Mesothelial cell of epicardium (in vitro differentiated cells): ENCODE measurements at regions not wholly inside any gene's neighbourhood (a gene's known extent, or its start where the extent isn't known, plus 50 kb on each side); places are given as distances from the start of the nearest gene placed in this dataset.

Experiments used
- DNase-seq, 2 experiments: peaks; one replicate each; pipeline ENCODE4 v3.0.0; 2021; ENCODE audit warnings: low spot score in 2 of 2; ENCODE audit not compliant: unreplicated experiment in 2 of 2
- H3K27ac Mint-ChIP-seq: 2 replicates; pipeline ENCODE4 v1.8.0; 2021; ENCODE audit warnings: mixed read lengths
- H3K27me3 Mint-ChIP-seq: 2 replicates; pipeline ENCODE4 v1.8.0; 2021; ENCODE audit warnings: low read depth, mixed read lengths
- H3K36me3 Mint-ChIP-seq: 2 replicates; pipeline ENCODE4 v1.8.0; 2021; ENCODE audit warnings: mixed read lengths
- H3K4me1 Mint-ChIP-seq: 2 replicates; pipeline ENCODE4 v1.8.0; 2021; ENCODE audit warnings: mixed read lengths
- H3K4me3 Mint-ChIP-seq: 2 replicates; pipeline ENCODE4 v1.8.0; 2021; ENCODE audit warnings: mild to moderate bottlenecking, moderate library complexity, mixed read lengths
- H3K9me3 Mint-ChIP-seq: 2 replicates; pipeline ENCODE4 v1.8.0; 2021; ENCODE audit warnings: mixed read lengths
- CTCF ChIP-seq: fragments of 200-600 bp; sonication (generic); IDR thresholded peaks from one replicate; pipeline ENCODE4 v1.5.0; 2021; ENCODE audit warnings: antibody characterized with exemption; ENCODE audit not compliant: unreplicated experiment

GRCh38 chr20:60252866-60253265 is 294.6 kb downstream of the CDH26 start:
- Mint-ChIP-seq H3K27ac (no peak overlapping the region), H3K27me3 (peaks cover 70% of the 10 kb centered on the region), H3K9me3 (no peaks in the 10 kb centered on the region), H3K4me1 (no peaks in the 10 kb centered on the region), H3K36me3 (no peaks in the 10 kb centered on the region), H3K4me3 (no peak overlapping the region)
- no peak for DNase-seq
- TF ChIP-seq CTCF = no peak

GRCh38 chr20:60253471-60253870 is 295.2 kb downstream of the CDH26 start:
- no peaks in the 10 kb centered on the region for H3K36me3 Mint-ChIP-seq
- DNase-seq = no peak
- no peaks in the 10 kb centered on the region for H3K4me1 Mint-ChIP-seq
- H3K9me3 Mint-ChIP-seq = no peaks in the 10 kb centered on the region
- H3K4me3 Mint-ChIP-seq = no peak overlapping the region
- H3K27ac Mint-ChIP-seq = no peak overlapping the region
- peaks cover 72% of the 10 kb centered on the region for H3K27me3 Mint-ChIP-seq
- TF ChIP-seq CTCF = no peak

- no peak for DNase-seq
- Mint-ChIP-seq H3K27me3 (peaks cover 73% of the 10 kb centered on the region), H3K36me3 (no peaks in the 10 kb centered on the region), H3K4me1 (no peaks in the 10 kb centered on the region), H3K27ac (no peak overlapping the region), H3K9me3 (no peaks in the 10 kb centered on the region), H3K4me3 (no peak overlapping the region)
- TF ChIP-seq CTCF = no peak
These were observed 296.7 kb downstream of the CDH26 start for GRCh38 chr20:60254901-60255411.

- Mint-ChIP-seq H3K4me1 (no peaks in the 10 kb centered on the region), H3K27me3 (peaks cover 73% of the 10 kb centered on the region), H3K4me3 (no peak overlapping the region), H3K9me3 (no peaks in the 10 kb centered on the region), H3K27ac (no peak overlapping the region), H3K36me3 (no peaks in the 10 kb centered on the region)
- no peak for TF ChIP-seq CTCF
- DNase-seq = no peak
These were observed 297.2 kb downstream of the CDH26 start for GRCh38 chr20:60255415-60255814.

GRCh38 chr20:60255866-60256265 is 297.6 kb downstream of the CDH26 start:
- Mint-ChIP-seq H3K4me3 (no peak overlapping the region), H3K27ac (no peak overlapping the region), H3K36me3 (no peaks in the 10 kb centered on the region), H3K4me1 (no peaks in the 10 kb centered on the region), H3K27me3 (peaks cover 73% of the 10 kb centered on the region), H3K9me3 (no peaks in the 10 kb centered on the region)
- no peak for DNase-seq
- TF ChIP-seq CTCF = no peak

GRCh38 chr20:60256811-60257210 is 298.6 kb downstream of the CDH26 start:
- DNase-seq = no peak
- Mint-ChIP-seq H3K27me3 (peaks cover 78% of the 10 kb centered on the region), H3K36me3 (no peaks in the 10 kb centered on the region), H3K9me3 (no peaks in the 10 kb centered on the region), H3K27ac (no peak overlapping the region), H3K4me3 (no peak overlapping the region), H3K4me1 (no peaks in the 10 kb centered on the region)
- no peak for TF ChIP-seq CTCF
